ENCODE measurements at regions not wholly inside any gene's neighbourhood (a gene's known extent, or its start where the extent isn't known, plus 50 kb on each side); places are given as distances from the start of the nearest gene placed in this dataset.

GRCh38 chr10:61329854-61330253, 123.3 kb downstream of the TMEM26 start:
- H3K4me1 ChIP-seq (ENCODE audit: insufficient read depth, low read length) = no peaks in the 10 kb centered on the region
- no peak overlapping the region for H3K9ac ChIP-seq (ENCODE audit: low read depth, low read length)
- H3K9me3 ChIP-seq (ENCODE audit: control insufficient read depth, insufficient read depth, low read length) = no peaks in the 10 kb centered on the region; the same call in none of the 2 replicates
- no peaks in the 10 kb centered on the region for H3K36me3 ChIP-seq (ENCODE audit: insufficient read depth, low read length)

GRCh38 chr10:61325223-61325960, 127.8 kb downstream of the TMEM26 start:
- H3K4me1 ChIP-seq (ENCODE audit: insufficient read depth, low read length) = no peaks in the 10 kb centered on the region
- no peaks in the 10 kb centered on the region; the same call in none of the 2 replicates for H3K9me3 ChIP-seq (ENCODE audit: control insufficient read depth, insufficient read depth, low read length)
- no peaks in the 10 kb centered on the region for H3K36me3 ChIP-seq (ENCODE audit: insufficient read depth, low read length)
- no peak overlapping the region for H3K9ac ChIP-seq (ENCODE audit: low read depth, low read length)

GRCh38 chr10:61323726-61324125, 129.5 kb downstream of the TMEM26 start:
- Histone ChIP-seq H3K9me3 (ENCODE audit: control insufficient read depth, insufficient read depth, low read length) (no peaks in the 10 kb centered on the region), H3K4me1 (ENCODE audit: insufficient read depth, low read length) (no peaks in the 10 kb centered on the region), H3K36me3 (ENCODE audit: insufficient read depth, low read length) (no peaks in the 10 kb centered on the region), H3K9ac (ENCODE audit: low read depth, low read length) (no peak overlapping the region)

GRCh38 chr10:61321041-61321857, 131.9 kb downstream of the TMEM26 start:
- no peak overlapping the region for H3K9ac ChIP-seq (ENCODE audit: low read depth, low read length)
- H3K9me3 ChIP-seq (ENCODE audit: control insufficient read depth, insufficient read depth, low read length) = no peaks in the 10 kb centered on the region
- H3K36me3 ChIP-seq (ENCODE audit: insufficient read depth, low read length) = no peaks in the 10 kb centered on the region
- H3K4me1 ChIP-seq (ENCODE audit: insufficient read depth, low read length) = no peaks in the 10 kb centered on the region

- H3K4me1 ChIP-seq (ENCODE audit: insufficient read depth, low read length) = no peaks in the 10 kb centered on the region
Observed at GRCh38 chr10:61320257-61320587, 133.0 kb downstream of the TMEM26 start.

GRCh38 chr10:61319386-61320256, 133.6 kb downstream of the TMEM26 start:
- Histone ChIP-seq H3K9me3 (ENCODE audit: control insufficient read depth, insufficient read depth, low read length) (no peaks in the 10 kb centered on the region), H3K36me3 (ENCODE audit: insufficient read depth, low read length) (no peaks in the 10 kb centered on the region), H3K4me1 (ENCODE audit: insufficient read depth, low read length) (no peaks in the 10 kb centered on the region), H3K9ac (ENCODE audit: low read depth, low read length) (no peak overlapping the region)

More at GRCh38 chr10:61320257-61320587, 133.0 kb downstream of the TMEM26 start:
- H3K9ac ChIP-seq (ENCODE audit: low read depth, low read length) = no peak overlapping the region
- no peaks in the 10 kb centered on the region for H3K9me3 ChIP-seq (ENCODE audit: control insufficient read depth, insufficient read depth, low read length)
- H3K36me3 ChIP-seq (ENCODE audit: insufficient read depth, low read length) = no peaks in the 10 kb centered on the region

- no peak overlapping the region for H3K9ac ChIP-seq (ENCODE audit: low read depth, low read length)
- H3K36me3 ChIP-seq (ENCODE audit: insufficient read depth, low read length) = no peaks in the 10 kb centered on the region
- H3K9me3 ChIP-seq (ENCODE audit: control insufficient read depth, insufficient read depth, low read length) = no peaks in the 10 kb centered on the region
- H3K4me1 ChIP-seq (ENCODE audit: insufficient read depth, low read length) = no peaks in the 10 kb centered on the region
Observed at GRCh38 chr10:61318429-61318828, 134.8 kb downstream of the TMEM26 start.

GRCh38 chr10:61317706-61318105, 135.5 kb downstream of the TMEM26 start:
- Histone ChIP-seq H3K9ac (ENCODE audit: low read depth, low read length) (no peak overlapping the region), H3K36me3 (ENCODE audit: insufficient read depth, low read length) (no peaks in the 10 kb centered on the region), H3K4me1 (ENCODE audit: insufficient read depth, low read length) (no peaks in the 10 kb centered on the region), H3K9me3 (ENCODE audit: control insufficient read depth, insufficient read depth, low read length) (no peaks in the 10 kb centered on the region)

- Histone ChIP-seq H3K9ac (ENCODE audit: low read depth, low read length) (no peak overlapping the region), H3K4me1 (ENCODE audit: insufficient read depth, low read length) (no peaks in the 10 kb centered on the region), H3K9me3 (ENCODE audit: control insufficient read depth, insufficient read depth, low read length) (no peaks in the 10 kb centered on the region), H3K36me3 (ENCODE audit: insufficient read depth, low read length) (no peaks in the 10 kb centered on the region)
Observed at GRCh38 chr10:61316676-61317265, 136.4 kb downstream of the TMEM26 start.

- Histone ChIP-seq H3K36me3 (ENCODE audit: insufficient read depth, low read length) (no peaks in the 10 kb centered on the region), H3K9ac (ENCODE audit: low read depth, low read length) (no peak overlapping the region)
Observed at GRCh38 chr10:61314273-61314672, 138.9 kb downstream of the TMEM26 start.

GRCh38 chr10:61313460-61313859, 139.7 kb downstream of the TMEM26 start:
- Histone ChIP-seq H3K9me3 (ENCODE audit: control insufficient read depth, insufficient read depth, low read length) (no peaks in the 10 kb centered on the region), H3K36me3 (ENCODE audit: insufficient read depth, low read length) (no peaks in the 10 kb centered on the region), H3K9ac (ENCODE audit: low read depth, low read length) (no peak overlapping the region), H3K4me1 (ENCODE audit: insufficient read depth, low read length) (no peaks in the 10 kb centered on the region)

More at GRCh38 chr10:61314273-61314672, 138.9 kb downstream of the TMEM26 start:
- Histone ChIP-seq H3K9me3 (ENCODE audit: control insufficient read depth, insufficient read depth, low read length) (no peaks in the 10 kb centered on the region), H3K4me1 (ENCODE audit: insufficient read depth, low read length) (no peaks in the 10 kb centered on the region)

- Histone ChIP-seq H3K4me1 (ENCODE audit: insufficient read depth, low read length) (no peaks in the 10 kb centered on the region), H3K9ac (ENCODE audit: low read depth, low read length) (no peak overlapping the region), H3K36me3 (ENCODE audit: insufficient read depth, low read length) (no peaks in the 10 kb centered on the region), H3K9me3 (ENCODE audit: control insufficient read depth, insufficient read depth, low read length) (no peaks in the 10 kb centered on the region)
Observed at GRCh38 chr10:61304746-61305145, 148.4 kb downstream of the TMEM26 start.

- H3K9me3 ChIP-seq (ENCODE audit: control insufficient read depth, insufficient read depth, low read length) = no peaks in the 10 kb centered on the region
- no peaks in the 10 kb centered on the region for H3K4me1 ChIP-seq (ENCODE audit: insufficient read depth, low read length)
- H3K36me3 ChIP-seq (ENCODE audit: insufficient read depth, low read length) = no peaks in the 10 kb centered on the region
- H3K9ac ChIP-seq (ENCODE audit: low read depth, low read length) = no peak overlapping the region
Observed at GRCh38 chr10:61302124-61302523, 151.1 kb downstream of the TMEM26 start.

GRCh38 chr10:61301575-61301974, 151.6 kb downstream of the TMEM26 start:
- H3K9ac ChIP-seq (ENCODE audit: low read depth, low read length) = no peak overlapping the region
- no peaks in the 10 kb centered on the region for H3K9me3 ChIP-seq (ENCODE audit: control insufficient read depth, insufficient read depth, low read length)
- H3K4me1 ChIP-seq (ENCODE audit: insufficient read depth, low read length) = no peaks in the 10 kb centered on the region
- H3K36me3 ChIP-seq (ENCODE audit: insufficient read depth, low read length) = no peaks in the 10 kb centered on the region
